PFSK-1 (cell line): ENCODE measurements at regions not wholly inside any gene's neighbourhood (a gene's known extent, or its start where the extent isn't known, plus 50 kb on each side); places are given as distances from the start of the nearest gene placed in this dataset.

Source experiments
- FOXP2 ChIP-seq: optimal IDR thresholded peaks from 2 replicates; pipeline ENCODE3; 2011; ENCODE audit warnings: borderline replicate concordance, control low read depth, inconsistent platforms; ENCODE audit not compliant: insufficient read depth; ENCODE audit errors: extremely low read length, extremely low read depth
- POLR2AphosphoS5 ChIP-seq: IDR thresholded peaks from 2 replicates; pipeline ENCODE4 v1.6.1; 2012; ENCODE audit warnings: low read depth, mild to moderate bottlenecking, control low read depth, low read length, moderate library complexity
- SIN3A ChIP-seq: IDR thresholded peaks from 2 replicates; pipeline ENCODE4 v1.6.1; 2012; ENCODE audit warnings: mild to moderate bottlenecking, low read length, moderate library complexity, borderline replicate concordance; ENCODE audit not compliant: insufficient read depth
- TAF1 ChIP-seq: IDR thresholded peaks from 2 replicates; pipeline ENCODE4 v1.6.1; 2012; ENCODE audit warnings: low read length, control low read depth, borderline replicate concordance; ENCODE audit not compliant: insufficient read depth
- TF ChIP-seq, protein P1 (sequence below), 2 experiments: IDR thresholded peaks; 2 replicates each; pipeline versions ENCODE4 v1.6.1 to v1.8.0; 2011 to 2012; ENCODE audit warnings: low read depth in 2 of 2, low read length in 2 of 2, control low read depth in 1 of 2, inconsistent platforms in 1 of 2, mild to moderate bottlenecking in 1 of 2, moderate library complexity in 1 of 2; ENCODE audit not compliant: insufficient read depth in 1 of 2

DNA sequence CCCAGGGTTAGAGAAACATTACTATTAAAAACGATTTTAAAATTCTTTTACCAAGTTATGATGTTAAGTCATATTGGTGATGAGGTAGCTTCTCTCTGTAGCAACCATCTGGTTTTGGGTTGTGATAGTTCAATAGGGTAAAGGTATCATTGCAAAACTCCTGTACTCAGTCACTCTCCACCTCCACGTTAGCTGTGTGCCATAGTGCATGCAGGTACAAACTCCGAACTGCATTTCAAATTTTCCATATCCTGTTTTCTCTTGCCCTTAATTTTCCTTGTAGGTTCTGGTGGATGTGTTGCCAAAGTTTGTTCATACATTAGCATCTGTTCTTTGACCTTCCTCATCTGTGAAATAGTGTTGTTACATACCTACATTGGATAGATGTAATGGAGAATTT is 53.1 kb upstream of the ARRDC3 start:
- TF ChIP-seq POLR2AphosphoS5: no peak
- TF ChIP-seq SIN3A: no peak
- TF ChIP-seq FOXP2: no peak
- TF ChIP-seq, protein P1, sequence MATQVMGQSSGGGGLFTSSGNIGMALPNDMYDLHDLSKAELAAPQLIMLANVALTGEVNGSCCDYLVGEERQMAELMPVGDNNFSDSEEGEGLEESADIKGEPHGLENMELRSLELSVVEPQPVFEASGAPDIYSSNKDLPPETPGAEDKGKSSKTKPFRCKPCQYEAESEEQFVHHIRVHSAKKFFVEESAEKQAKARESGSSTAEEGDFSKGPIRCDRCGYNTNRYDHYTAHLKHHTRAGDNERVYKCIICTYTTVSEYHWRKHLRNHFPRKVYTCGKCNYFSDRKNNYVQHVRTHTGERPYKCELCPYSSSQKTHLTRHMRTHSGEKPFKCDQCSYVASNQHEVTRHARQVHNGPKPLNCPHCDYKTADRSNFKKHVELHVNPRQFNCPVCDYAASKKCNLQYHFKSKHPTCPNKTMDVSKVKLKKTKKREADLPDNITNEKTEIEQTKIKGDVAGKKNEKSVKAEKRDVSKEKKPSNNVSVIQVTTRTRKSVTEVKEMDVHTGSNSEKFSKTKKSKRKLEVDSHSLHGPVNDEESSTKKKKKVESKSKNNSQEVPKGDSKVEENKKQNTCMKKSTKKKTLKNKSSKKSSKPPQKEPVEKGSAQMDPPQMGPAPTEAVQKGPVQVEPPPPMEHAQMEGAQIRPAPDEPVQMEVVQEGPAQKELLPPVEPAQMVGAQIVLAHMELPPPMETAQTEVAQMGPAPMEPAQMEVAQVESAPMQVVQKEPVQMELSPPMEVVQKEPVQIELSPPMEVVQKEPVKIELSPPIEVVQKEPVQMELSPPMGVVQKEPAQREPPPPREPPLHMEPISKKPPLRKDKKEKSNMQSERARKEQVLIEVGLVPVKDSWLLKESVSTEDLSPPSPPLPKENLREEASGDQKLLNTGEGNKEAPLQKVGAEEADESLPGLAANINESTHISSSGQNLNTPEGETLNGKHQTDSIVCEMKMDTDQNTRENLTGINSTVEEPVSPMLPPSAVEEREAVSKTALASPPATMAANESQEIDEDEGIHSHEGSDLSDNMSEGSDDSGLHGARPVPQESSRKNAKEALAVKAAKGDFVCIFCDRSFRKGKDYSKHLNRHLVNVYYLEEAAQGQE (IDR thresholded peaks at IDR 0.05; ENCODE audit: insufficient read depth in 1 of 2, low read depth in 2 of 2, low read length in 2 of 2): no peak
- no peak for TF ChIP-seq TAF1

DNA sequence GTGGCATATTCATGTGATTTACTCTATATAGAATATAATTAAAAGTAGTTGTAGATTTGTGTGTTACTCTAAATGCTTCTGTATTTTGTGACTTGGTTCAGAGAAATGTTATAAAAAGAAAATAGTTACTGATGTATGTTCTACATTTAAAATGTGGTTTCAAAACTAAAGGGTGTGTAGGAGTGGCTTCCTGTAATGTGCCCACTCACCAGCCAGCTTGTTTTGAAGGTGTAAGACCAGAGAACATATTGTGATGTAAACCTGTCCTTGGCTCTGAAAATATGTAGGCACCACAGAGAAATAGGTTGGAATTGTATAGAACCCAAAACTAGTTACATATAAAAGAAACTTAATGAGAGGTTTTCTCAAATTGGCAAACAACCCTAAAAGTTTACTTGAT is 51.2 kb upstream of the ARRDC3 start:
- TF ChIP-seq TAF1 (no peak), SIN3A (no peak), POLR2AphosphoS5 (no peak), FOXP2 (no peak)
- TF ChIP-seq, protein P1 (IDR thresholded peaks at IDR 0.05; ENCODE audit: insufficient read depth in 1 of 2, low read depth in 2 of 2, low read length in 2 of 2): no peak

DNA sequence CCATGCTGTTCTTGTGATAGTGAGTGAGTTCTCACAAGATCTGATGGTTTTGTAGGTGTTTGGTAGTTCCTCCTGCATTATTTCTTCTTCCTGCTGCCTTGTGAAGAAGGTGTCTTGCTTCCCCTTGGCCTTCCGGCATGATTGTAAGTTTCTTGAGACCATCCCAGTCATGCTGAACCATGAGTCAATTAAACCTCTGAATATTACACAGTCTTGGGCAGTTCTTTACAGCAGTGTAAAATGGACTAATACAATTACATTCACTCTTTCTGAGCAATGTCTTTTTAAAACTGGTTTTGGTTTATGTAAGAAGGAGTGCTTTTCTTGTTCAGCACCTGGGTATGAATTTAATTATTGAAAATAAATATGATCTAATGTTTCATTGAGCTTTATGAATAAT is 50.7 kb upstream of the ARRDC3 start:
- TF ChIP-seq TAF1 (no peak), POLR2AphosphoS5 (no peak), FOXP2 (no peak), SIN3A (no peak)
- TF ChIP-seq, protein P1 (IDR thresholded peaks at IDR 0.05; ENCODE audit: insufficient read depth in 1 of 2, low read depth in 2 of 2, low read length in 2 of 2): no peak
